Stimulated activated CD4-positive, alpha-beta T cell treated with anti-CD3 and anti-CD28 coated beads, Interleukin-15, amount 100 ng/mL, for 24 hours (primary cell): ENCODE measurements at regions not wholly inside any gene's neighbourhood (a gene's known extent, or its start where the extent isn't known, plus 50 kb on each side); places are given as distances from the start of the nearest gene placed in this dataset.

Experiments used
- DNase-seq: peaks from one replicate; pipeline ENCODE4 v3.0.0-alpha.2; 2020

DNA sequence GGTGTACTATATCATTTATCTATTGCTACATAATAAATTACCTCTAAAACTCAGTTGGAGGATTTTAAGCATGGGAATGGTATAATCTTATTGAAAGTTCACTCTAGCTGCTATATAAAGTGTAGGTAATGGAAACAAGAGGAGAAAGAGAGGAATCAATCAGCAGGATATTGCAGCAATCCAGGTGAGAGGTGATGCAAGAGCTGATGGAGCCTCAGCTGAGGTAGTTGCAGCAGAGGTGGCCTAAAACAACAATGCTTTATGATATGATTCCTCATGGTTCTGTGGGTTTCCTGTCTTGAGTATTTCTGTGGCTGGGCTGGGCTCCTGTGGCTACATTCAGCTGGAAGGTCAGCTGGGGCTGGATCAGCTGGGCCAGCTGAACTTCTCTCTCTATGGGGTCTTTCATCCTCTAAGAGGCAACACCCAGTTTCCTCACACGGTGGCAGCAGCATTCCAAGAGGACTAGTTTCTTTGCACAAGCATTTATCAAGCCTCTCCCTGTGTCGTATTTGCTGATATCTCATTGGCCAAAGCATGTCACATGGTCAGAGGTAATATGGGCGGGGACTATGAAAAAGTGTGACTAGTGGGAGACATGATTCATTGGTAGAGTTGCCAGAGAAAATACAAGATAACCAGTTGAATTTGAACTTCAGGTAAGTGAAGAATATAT is 135.4 kb upstream of the LARGE1 start:
- peak; percentile 1 for DNase-seq

DNA sequence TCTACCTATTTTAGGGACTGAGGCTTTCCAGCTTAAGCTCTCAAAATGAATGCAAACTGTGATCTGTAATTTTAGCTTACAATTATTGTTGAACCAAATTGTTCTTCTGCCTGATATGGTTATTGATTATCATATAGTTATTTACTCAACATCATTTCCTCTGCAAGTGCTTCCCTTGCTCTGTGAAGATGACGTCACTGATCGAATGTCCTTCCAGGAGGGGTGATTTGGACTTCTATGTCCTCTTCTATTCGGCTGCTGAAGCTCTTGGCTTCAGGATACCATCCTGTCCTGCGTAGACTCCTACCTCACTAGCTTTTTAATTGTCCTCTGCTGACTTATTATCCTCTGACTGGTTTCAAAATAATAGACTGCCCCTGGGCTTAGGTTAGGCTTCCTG is 137.4 kb upstream of the LARGE1 start:
- DNase-seq, result no peak

DNA sequence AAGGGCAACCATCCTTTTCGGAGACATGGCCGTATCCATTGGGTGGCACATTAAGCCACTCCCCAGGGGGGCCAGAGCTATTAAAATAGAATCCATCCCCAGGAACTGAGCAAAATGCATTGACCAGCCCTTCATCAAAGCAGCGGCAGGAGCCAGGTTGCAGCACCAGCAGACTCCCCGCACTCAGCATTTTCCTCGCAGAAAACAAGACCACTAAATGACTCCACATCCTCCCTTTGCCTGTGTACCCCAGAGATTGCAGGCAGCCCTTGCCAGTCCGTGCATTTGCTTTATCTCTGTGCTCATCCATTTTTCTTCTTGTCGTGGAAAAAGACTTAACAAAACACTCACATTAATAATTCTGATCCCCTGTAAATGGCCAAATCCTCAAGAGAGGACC is 144.4 kb upstream of the LARGE1 start:
- no peak for DNase-seq

DNA sequence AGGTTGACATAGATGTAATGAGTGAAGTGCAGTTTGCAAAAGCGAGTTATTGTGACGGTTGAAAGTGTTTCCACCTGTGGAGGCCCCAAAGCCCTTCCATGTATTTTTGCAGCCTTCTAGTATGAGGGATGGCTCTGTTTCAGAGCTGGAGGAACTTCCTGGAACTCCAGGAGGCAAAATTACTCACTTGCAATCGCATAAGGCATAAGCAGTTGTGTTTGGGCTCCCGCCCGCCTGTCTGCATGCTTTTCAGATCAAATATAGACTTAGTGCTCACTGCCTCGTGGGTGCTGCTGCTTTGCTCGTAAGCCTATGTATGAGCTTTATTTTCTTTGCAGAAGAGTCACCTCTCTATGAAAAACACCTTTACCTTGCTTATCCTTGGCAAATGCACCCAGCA is 146.8 kb upstream of the LARGE1 start:
- DNase-seq, result no peak

DNA sequence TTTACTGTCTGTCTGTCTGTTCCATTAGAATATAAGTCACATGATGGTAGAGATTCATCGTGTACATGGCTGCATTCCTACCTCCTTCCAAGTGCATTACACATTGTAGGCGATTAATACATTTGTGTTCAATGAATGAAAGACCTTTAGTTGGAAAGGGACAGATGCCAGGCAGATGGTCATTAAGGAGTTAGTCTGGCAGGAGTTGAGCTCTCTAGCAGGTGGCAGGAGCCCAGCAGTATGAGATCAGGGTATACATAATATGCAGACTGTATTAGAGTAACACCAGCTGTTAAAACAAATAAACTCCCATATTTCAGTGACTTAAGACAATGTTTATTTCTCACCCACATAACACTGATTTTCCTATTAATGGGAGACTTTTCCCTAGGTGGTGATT is 147.7 kb upstream of the LARGE1 start:
- DNase-seq, result no peak

DNA sequence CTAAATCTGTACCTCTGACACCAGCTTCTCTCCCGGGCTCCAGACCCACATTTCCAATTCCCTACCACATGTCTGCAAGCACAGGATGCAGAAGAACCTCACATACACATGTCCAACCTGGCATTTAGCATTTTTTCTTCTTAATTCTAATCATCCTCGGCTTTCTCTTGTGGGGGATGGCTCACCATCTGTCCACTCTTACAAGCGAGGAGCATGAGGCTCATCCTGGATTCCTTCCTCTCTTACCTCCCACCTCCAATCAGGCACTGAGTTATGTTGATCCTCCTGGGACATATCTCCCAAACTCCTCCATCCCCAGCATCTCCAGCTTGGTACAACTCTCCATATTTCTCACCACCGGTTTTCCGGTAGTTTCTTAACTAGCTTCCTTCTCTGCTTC is 149.8 kb upstream of the LARGE1 start:
- no peak for DNase-seq

DNA sequence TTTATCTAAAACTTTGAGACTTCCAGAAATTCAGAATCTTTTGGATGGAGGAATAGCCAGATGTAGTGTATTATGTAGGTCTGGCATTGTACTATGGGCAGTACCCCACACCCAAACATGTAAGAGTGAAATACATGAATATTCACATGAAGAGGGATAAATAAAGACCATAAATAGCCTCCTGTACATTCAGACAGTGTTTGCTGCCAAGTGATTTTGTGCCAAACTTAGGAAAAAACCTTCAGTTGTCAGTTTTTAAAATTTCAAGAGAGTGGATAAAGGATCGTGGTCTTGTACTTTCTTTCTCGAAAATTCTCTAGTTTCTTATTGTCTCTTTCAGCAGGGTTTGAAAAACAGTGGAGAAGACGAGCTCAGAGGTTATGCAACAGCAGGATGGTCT is 150.3 kb upstream of the LARGE1 start:
- no peak for DNase-seq

DNA sequence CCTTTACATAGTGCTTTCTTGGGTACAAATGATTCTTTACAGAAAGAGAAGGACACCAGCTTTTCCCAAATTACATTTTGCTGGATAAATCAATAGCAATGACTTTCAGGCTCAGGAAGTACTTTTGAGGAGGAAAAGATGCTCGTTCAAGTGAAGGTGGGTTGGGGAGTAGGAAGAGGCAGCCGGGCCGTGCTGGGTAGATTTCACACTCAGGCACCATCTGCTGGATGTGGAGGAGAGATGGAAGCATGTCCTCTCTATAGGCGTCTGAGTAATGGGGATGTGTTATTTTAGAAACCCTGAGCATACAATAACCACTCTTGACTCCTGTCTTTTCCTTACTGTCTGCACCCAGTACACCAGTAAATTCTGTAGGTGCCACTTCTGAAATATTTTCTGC is 152.3 kb upstream of the LARGE1 start:
- DNase-seq, result no peak

DNA sequence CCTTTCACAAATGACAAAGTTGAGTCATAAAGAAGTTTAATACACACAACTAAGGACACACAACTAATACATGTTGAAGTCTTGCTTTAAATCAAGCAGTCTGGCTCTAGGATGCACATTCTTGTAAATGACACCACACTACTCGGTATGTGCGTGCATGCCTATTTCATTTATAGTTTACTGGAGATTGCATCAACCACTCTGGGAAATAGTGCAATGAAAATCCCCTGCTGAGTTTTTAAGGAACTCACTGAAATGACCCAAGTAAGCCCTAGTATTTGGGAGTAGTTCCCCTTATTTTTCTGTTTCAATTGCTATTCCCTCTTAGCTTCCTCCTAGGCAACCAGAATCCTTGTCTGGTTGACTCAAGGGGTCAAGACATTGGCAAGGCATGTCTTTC is 160.2 kb upstream of the LARGE1 start:
- DNase-seq, result no peak

DNA sequence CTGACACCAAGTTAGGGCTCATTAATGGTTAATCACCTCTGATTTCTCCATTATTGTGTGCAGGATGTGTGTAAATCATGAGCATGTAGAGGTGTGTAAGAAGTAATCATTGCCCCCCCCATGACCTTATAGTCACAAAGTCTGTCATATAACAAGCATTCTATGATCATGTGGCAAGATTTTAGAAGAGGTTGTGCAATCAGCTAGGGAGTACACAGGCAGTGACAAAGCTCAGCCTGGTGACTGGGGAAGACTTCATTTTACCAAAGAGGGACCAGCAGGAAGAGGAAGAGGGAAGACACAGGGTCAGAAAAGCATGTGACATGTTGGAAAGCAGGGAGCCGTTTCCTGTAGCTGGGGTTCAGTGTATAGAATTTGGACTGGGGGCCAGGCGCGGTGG is 176.5 kb upstream of the LARGE1 start:
- no peak for DNase-seq

DNA sequence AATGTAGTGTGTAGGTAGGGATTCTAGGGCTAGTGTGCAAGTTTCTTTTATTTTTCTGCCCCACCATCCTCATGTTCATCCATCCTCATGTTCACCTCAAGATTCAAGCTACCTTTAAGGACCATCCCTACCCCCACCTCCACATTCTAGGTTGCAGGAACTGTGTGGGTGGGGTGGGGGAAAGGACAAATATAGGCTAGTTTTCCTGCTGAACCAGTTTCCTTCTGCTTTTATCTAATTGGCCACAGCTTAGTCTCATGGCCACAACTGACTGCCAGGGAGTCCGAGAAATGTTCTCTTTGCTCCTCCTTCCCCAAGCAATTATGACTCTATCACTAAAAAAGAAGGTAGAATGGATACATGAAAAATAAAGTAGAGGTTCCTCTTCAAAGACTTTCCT is 179.0 kb upstream of the LARGE1 start:
- no peak for DNase-seq

DNA sequence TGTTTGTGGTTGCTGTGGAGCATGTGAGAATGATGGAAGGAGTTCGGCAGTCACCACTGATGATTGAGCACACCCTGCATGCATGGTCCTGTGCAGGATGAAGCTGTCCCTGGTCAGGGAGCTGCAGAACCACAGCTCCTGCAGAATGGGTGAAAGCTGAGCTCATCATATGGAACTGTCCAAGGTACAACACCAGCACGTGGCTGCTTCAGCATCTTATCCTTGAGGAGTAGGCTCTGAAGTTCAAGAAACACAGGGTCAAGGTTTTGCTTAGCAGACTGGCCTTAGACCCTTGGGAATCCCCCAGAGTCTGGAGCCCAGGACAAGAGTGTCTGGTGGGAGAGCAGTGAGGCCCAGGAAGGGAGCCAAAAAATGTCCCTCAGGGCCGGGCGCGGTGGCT is 182.4 kb upstream of the LARGE1 start:
- no peak for DNase-seq

DNA sequence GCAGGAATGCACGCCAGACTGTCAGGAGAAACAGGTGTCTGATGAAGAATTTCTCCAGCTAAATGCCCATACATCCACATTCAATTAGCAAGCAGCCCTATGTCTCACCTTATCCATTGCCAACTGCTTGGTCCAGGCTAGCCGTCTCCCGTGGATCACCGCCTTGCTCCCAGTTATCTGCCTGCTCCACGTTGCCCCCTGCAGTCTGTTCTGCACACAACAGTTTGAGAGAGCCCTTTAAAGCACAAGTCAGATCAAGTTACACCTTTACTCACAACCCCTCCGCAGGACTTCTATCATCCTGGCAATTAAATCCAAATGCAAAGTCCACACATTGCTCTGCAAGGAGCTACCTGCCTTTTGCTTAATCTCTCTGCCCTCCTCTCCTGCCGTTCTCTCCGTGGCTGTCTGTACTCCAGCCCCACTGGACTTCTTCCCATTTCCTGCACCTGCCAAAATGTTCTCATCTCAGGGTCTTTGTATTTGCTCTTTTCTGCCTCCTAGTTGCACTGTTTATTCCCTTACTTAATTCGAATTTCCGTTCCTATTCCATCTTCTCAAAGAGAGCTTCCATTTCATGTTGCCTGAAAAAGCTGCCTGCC is 185.3 kb upstream of the LARGE1 start:
- DNase-seq, result peak; percentile 53

DNA sequence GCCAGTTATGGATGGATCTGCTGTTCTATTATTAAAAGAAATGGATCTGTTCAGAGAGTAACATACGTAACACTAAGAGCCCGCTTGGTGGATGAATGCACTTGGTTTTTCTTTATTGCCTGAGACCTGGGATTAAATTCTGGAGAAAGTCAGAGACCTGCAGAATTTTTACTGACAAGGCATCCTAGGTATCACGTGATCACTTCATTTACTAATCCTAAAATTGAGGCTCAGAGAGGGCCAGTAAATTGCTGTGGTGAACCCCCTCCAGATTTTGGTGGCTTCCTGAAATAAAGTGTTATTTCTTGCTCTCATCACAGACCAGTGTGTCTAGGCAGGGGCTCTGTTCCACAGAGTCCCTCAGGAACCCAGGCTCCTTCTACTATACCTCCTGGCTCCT is 187.9 kb upstream of the LARGE1 start:
- DNase-seq, result no peak

DNA sequence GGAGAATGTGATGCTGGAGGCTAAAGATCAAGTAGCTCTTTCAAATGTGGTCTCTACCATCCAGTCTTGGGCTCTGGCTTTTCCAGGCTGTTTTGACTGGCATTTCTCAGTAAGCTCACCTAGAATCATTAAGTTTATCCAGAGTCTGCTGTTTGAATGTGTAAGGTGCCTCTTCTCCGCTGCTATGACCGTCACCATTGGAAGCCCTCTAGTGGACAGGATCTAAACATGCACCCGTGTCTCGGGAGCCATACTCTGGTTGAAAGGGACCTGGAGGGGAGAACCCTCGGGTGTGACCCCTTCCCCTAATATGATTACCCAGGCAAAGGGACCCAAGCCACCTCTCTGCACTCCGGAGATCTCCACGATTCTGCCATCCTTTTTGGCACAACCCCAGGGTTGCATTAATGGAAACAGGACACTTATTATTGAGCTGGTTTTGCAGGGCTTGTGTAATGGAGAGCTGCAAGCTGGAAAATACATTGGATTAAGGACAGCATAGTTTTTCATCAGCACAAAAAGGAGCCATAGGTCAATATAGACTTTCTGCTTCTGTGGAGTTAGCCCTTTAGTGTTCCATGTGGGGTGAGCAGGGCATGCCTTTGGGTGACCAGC is 191.0 kb upstream of the LARGE1 start:
- DNase-seq, result peak; percentile 30

DNA sequence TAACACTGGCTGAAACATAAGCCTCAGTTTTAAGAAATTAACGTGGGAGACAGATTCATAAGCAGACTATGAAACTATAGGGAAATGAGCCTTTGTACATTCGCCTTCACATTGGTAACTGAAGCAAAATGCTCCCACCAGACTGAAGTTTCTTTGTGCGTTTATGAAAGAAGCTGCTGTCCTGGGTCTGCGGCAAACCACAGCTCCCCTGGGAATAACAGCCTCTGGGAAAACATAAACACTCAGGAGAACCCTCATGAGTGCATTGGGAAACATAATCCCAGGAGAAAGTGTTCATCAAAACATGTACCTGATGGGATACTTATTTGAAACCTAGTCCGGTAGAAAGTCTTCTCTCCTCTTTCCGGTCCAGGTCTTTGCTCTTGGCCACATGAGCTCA is 193.1 kb upstream of the LARGE1 start:
- DNase-seq, result no peak

DNA sequence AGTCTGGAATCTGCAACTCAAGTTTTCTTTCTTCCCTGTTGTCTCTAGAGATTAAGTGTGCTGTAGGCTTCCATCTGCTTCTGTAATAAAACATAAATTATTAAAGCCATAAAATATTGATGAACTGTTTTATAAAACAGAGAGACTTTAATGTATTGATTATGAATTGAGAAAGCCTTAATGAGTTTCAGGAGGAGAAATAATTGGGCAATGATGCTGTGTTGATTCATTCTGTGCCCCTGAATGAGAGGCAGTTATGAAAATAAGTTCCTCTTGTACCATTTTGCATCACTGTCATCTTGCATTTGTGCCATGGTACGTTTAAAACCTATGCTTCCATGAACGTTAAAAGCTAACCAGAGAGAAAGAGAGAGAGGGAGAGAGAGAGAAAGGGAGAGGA is 194.1 kb upstream of the LARGE1 start:
- DNase-seq, result no peak

DNA sequence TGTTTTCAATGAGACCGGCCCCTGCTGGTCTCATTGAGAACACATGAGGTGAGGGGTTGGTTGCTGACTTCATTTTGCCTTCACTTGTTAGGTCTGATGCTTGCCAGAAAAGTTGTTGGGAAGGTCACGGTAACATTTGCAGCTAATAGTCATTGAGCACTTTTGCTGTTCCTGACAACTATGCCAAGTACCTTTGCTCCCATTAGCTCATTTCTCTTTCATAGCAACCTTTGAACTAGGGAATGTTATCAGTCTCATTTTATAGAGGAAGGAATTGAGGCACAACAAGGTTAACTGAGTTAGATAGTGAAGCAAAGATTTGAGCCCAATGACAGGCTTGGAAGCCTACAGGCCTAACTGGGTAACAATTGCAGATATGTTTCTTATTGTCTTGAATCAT is 195.4 kb upstream of the LARGE1 start:
- no peak for DNase-seq

DNA sequence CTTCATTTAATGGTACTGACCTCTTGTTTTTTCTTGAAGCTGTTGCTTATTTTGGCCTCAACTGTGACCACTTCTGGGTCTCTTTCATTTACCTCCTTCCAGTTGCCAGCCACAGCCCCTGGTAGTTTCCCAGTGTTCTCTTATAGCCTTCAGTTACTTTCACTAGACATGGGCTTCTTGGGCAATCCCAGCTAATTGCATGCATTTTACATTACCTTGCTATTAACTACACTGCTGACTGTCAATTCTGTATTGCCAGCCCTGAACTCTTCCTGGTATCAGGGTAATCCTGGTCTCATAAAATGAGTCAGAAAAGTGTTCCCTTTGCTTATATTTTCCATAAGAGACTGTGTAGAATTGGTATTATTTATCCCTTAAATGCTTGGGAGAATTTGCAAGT is 195.8 kb upstream of the LARGE1 start:
- no peak for DNase-seq

DNA sequence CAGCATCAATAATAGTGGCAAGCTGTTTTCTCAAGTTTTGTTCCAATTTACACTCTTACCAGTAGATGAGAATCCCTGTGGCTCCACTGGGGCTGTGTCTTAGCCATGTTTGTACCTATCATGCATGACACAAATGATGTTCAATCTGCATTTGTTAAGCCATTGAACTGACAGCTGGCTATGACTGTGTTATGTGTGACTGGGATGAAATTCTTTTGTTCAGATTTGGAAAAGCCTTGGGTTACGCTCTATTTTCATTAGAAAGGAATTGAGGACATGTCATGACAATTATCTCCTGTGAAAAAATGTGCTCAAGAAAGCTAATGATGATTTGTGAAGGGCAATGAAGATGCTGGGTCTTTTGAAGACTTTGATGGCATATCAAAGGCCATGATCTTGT is 201.8 kb upstream of the LARGE1 start:
- no peak for DNase-seq

DNA sequence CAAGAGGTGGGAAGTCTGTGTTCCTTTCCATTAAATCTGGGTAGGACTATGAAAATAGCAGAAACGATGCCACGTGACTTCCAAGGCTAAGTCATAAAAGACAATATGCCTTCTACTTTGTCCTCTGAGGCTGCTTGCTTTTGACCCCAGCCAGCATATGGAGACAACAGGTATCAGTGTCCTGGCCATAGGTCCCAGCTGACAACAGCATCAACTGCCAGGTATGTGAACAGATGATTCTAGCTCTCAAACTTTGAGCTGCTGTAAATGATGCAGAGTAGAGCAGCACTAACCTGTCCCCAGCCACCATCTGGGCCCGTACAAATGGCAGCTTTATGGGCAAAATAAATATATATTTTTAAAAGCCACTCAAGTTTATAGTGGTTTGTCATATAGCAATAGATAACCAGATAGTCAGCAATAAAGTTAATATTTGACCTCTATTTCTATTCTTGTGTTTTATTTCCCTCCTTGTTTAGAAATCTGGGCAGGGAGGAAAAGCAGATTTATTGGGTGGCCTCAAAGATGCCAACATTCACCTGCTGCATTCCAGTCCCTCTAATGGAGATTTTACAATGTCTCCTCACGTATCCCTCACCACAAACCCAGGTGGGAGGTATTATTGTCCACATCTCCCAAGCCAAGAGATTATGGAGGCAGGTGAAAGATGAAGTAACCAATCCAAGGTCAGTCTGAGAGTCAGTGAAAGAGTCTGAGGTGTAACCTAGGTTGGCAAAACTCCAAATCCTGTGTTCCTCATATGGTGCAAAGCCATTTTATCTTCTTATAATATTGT is 209.6 kb upstream of the LARGE1 start:
- DNase-seq, result no peak

DNA sequence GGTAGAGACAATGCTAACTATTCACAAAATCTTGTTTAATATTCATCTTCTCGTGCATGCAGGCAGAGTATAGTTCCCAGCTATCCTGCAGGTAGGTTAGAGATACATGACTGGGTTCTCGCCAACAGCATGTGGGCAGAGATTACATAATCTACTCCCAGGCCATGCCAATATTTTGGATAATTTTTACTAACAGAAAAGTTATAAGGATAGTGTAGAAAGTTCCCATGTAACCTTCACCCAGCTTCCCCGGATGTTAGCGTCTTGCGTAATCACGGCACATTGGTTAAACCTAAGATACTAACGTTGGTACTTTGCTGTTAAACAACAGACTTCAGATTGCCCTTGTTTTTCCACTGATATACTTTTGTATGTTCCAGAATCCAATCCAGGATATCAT is 215.5 kb upstream of the LARGE1 start:
- DNase-seq, result no peak

DNA sequence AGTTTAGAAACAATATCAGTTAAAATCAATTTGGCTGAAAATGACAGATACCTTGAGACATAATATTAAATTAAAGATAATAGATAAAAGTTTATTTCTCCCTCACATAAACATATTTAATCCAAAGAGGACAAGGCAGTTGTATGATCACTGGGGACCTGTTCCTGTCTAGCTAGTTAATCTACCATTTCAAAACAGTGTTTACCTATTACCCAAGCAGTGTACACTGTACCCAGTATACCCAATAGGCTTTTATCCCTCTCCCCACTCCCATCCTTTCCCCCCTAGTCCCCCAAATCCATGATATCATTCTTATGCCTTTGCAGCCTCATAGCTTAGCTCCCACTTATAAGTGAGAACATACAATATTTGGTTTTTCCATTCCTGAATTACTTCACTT is 229.7 kb upstream of the LARGE1 start:
- no peak for DNase-seq

DNA sequence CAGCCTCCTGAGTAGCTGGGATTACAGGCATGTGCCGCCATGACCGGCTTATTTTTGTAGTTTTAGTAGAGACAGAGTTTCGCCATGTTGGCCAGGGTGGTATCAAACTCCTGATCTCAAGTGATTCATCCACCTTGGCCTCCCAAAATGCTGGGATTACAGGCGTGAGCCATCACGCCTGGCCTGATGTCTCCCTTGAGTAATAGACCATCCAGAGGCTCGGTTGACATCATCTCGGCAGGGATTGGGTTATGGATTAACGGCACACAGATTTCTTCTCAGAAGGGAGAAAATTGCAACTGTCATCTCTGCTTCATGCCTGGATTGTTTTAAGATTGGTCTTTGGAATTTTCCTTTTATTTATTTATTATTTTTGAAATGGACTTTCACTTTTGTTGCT is 239.2 kb upstream of the LARGE1 start:
- no peak for DNase-seq
